ENCODE measurements at regions not wholly inside any gene's neighbourhood (a gene's known extent, or its start where the extent isn't known, plus 50 kb on each side); places are given as distances from the start of the nearest gene placed in this dataset.
"Not testable (repeated sequence)": the region's sequence is repeated elsewhere in the genome, so short reads cannot be mapped to it uniquely, and the experiment has no call there.

DNA sequence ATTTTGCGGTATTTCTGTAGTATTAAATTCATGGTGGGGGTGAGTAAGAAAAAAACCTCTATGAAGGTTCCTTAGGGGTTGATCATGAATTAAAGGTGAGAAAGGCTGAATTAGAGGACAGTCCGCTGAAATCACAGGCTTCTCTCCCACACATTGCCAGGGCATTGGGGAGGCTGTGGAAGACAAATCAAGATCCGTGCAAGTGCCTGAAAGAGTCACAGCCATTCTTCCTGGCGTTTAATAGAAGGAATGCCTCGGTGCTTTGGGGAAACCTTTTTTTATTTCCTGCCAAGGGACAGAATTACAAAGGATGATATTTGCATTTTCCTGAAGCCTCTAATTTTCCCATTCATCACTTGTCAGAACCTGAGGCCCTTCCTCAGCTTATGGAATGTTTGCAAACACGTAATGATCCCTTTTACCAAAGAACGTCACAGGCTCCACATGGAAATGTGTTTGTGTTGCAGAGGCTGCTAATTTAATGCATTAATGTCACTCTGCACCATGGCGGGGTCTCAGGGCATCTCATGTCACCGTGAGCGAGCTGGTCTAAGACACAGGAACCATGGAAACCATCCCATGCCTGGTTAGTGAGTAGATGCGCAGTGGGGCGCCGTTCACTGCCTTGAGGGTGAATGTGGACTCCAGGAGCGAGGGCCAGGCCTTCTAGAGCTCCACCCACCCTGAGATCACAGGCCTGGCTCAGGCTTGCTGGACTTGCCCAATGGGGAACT is 185.9 kb upstream of the SULF2 start:
- no peak for DNase-seq

DNA sequence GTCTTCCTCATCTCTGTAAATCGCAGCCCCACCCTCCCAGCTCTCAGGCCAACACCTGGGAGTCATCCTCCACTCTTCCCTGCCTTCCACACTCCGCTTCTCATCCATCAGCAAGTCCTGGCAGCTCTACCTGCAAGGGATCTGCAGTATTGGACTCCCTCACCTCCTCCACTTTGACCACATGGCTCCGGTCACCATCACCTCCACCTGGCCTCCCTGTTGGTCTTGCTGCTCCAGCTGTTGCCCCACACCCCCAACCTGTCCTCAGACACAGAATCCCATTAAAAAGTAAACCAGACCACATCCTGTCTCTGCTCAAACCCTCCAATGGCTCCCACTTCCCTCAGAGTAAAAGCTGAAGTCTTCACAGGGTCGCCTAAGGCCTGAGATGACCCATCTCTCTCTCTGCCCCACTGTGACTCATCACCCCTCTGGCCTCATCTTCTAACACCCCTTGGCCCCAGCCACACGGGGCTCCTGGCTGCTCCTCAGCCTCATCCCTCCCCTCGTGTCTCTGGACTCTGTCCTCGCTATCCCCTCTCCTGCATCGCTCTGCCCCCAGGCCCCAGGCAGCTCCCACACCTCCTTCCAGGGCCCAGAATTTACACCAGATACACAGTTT is 185.1 kb upstream of the SULF2 start:
- no peak for DNase-seq

DNA sequence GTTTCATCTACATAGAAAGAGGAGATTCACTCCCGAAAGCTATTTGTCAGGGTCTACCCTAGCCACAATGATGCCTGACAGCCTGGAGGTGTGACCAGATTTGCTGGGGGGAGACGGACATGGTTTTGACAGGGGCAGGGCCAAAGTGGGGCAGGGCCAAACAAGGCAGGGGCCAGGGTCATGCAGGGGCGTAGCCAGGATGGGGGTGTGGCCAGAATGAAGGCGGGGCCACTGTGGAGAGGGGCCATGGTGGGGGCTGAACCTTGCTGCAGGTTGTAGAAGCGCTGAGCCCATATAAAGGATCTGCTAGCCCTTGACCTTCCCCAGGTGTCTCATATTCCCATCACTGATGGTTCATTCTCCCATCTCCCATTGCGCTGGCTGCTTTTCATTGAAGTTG is 184.1 kb upstream of the SULF2 start:
- DNase-seq, result no peak

DNA sequence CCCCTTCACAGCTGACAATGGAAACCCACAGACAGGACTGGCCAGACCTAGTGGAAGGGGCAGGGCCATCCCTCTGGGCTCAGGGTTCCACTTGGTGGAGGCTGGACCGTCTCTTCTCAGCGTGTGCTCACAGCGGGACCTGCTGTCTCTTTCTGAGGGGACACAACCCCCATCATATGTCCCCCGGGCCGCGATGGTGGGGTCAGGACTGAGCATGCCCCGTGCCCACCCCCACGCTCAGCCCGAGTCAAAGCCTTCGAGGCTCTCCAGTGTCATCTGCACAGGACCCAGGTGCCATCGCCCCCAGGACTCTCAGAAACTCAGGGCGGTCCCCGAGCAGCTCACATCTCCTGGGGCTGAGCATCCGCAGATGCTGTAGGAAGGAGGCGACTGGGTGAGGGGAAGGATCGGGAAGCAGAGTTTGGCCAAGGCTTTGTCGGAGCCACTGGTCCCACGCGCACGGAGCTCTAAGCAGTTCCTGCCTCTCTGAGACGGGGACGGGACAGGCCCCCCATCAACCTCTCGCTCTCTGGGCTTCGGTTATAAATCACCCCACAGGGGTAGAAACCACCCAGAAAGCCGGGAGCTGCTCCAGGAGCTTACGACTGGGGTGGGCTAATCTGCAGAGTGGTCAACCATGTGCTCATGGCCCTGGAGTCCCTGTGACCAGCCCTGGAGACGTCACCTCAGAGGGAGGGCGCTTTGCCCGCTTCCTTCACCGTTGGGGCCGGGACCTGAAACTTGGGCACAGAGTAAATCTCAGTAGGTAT is 183.4 kb upstream of the SULF2 start:
- DNase-seq, result no peak

DNA sequence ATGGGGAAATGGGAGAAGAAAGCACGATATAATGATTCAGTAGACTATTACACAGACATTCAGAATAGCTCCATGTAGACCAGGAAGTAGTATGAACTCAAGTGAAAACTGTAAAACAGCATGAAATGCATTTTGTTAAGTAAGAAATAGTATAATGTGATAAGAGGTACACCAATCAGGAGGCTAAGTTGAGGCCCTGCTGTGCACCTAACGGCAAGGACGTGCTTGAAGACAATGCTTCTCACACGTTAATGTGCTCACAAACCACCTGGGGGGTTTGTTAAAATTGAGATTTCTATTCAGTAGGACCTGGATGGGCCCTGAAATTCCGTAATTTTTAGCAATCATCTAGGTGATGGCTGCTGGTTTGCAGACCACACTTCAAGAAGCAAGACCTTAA is 178.9 kb upstream of the SULF2 start:
- no peak for DNase-seq

DNA sequence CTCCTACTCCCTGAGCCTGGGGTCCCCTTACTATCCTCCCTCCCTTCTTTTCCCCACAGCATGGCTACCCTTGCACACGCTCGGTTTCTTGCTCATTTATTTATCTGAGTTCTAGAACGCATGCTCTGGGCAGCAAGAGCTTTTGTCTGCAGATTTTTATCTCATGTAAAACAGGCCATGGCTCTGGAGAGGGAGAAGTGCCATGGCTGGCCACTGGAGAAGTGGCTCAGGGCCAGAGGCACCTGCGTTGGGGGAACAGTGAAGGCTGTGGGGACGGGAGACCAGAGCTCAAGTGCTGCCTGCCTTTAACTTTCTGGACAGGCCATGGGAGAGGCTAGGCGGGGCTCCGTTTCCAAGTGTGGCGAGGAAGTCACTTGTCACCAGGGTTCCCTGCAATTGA is 177.7 kb upstream of the SULF2 start:
- DNase-seq, result no peak

DNA sequence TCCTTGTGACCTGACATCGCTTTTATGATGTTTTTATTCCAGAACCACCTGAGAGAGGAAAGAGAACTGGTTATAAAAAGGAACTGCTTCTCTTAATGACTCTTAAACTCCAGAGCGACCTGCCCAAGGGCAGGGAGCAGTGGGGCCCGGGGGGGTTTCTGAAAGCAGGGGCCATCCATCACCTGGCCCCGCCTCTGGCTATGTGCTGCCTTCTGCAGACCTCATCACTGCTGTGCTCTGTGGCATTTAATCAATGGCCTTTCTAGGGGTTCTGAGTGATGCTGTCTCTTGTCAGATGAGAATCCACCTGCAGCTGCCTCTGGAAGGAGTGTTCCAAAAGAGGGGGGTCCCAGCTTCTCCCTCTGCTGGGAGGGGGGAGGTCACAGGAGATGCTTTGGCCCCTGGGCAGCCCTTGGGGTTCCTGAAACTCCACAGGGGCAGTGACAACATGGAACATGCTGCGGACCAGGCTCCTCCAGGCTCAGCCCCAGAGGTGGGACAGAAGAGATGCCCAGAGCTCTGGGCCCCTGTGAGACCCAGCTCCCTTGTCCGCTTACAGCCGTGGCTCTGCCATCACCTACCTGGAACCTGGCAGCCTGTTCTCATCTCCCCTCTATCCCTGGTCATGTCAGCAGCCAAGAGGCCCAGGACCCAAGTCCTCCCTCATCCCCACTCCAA is 177.1 kb upstream of the SULF2 start:
- DNase-seq, result no peak

DNA sequence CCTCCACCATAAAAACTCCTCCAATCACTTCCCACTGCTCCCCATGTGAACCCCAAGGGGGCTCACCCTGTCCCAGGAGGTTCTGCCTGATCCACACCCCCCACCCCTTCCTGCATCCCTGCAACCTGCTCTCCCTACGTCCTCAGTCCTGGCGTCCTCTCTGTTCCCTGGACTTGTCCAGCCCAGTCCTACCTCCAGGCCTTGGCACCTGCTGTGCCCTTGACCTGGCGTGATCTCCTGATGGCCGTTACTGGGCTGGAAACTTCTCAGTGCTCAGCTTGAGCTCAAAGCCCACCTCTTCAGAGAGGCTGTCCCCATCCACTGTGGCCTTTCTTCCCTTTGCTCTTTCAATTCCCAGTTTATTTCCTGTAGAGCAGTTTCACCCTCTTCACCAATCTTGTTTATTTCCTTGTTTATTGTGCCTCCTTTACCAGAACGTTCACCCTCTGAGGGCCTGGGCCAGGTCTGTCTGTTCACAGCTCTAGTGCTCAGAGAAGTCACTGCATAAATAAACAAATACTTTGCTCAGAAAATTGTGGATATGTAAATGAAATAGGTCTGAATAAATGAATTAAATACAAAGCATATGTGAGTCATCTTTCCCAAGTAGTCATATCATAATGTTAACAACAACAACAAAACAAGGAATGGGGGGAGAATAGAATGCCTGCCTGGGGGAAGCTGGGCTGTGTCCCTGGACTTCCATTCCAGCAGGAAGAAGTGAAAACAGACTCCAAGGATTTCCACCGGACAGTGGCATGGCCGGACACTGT is 175.7 kb upstream of the SULF2 start:
- DNase-seq, result no peak

DNA sequence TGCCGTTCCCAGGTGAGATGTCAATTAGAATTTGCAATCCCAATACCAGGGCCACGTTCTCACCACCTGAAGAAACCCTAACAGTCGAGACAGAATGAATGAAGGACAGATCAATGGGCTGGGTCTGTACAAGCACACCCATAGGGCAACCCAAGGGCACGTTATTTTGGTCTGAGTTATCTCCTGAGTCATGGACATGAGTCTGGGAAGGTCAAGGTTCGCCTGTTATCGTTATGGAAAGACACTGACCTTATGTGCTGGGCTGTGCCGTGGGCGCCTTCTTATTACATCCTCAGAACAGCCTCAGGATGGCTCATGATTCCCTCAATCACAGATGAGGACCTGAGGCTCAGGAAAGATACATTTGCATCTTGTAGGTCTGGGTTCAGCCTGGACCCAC is 175.0 kb upstream of the SULF2 start:
- DNase-seq, result no peak

DNA sequence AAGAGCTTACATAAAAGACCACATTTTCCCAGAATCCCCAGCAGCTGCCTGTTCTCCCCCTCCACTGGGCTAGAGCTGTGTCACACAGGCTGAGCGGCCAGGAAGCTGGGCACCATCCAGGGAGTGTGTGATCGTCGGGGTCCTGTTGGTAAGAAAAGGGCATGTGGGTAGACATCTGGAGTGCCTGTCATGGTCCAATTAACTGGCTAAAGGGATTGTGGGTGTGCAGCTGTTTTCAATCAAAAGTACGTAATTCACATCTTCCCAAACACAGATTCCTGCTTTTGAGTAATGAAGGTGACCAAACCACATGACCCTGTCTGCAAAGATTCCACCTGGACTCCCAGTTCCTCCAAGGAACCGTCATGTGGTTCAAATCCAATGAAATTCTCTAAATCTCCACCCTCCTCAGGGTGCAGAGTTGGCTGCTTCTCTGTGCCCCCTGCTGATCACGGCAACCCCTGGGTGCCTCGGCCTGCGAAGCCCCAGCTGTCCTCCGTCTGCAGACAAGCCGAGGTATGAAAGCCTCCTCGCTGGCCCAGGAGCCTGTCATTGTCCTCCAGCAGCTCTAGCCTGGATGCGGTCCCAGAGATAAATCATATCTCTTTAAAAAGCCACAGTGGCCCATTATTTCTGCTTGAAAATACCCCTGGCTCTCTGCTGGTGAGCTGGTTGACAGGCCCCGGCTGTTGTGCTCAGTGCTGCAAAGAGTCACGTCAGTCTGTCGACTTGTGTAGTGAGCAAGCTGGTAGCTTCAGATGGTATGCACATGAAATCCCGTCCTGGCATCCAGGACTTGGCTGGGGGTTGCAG is 172.9 kb upstream of the SULF2 start:
- not testable (repeated sequence) for DNase-seq

DNA sequence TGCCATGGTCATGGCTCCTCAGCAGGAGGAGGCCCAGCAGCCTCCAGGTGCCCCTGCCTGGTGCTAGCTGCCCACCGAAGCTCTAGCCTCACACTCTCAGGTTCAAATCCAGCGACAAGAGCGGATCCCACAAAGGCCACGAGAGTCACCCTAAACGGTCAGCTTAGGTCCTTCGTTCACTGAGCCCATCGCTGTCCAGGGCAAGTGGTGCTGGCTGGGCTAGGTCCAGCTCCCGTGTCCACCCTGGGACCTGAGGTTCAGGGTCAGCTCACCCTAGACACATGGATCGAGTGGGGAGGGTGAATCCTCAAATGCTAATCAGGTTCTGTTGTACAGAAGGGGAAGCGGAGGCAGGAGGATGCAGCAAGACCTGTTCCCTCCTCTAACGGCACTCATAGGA is 171.9 kb upstream of the SULF2 start:
- DNase-seq, result no peak

DNA sequence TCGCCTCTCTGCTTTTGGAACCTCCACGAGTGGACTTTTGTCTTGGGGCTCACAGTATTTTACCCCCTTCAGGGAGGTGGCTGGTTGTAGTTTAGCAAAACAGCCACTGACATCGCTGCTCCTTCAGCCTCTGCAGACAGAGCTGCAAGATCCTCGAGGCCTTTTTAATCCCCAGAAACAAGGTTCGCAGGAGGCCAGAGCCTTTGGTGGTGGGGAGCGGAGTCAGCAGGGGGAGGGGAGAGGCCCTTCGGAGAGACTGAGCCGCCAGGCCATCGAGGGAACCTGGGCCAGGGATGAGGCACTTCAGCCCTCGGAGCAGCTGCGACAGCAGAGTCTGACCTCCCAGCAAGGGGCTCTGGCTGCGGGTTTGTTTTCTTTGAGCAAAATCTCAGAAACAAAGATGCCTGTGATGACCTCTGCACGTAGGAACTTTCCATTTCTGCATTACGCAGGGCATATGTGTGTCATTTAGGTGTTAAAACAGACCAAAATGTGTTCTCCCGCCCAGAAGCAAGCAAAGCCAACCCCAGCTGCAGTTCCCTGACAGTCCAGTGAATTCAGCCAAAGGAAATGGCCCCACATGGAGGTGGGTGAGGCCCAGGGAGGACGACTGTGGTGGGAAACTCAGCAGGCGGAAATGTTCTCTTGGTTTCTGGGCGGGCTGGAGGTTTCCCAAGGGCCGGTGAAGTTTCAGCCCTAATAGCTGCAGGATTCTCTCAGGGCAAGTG is 171.2 kb upstream of the SULF2 start:
- DNase-seq, result no peak

DNA sequence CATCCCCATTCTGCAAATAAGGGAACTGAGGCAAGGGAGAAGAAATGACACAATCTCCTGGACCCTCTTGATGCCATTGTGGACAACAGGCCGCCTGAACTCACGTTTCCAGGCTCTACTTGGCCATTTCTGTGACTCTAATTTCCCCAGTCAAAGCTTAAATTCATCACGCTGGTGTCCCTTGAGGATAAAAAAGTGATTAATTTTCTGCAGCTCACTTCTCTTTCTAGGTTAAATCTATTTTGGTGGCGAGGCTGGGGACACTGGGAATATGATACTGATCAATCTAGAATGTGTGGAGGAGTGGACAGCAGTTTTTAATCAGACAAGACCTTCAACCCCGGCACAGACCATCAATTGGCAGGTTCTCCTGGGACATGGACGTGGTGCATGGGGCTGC is 168.2 kb upstream of the SULF2 start:
- DNase-seq, result no peak

DNA sequence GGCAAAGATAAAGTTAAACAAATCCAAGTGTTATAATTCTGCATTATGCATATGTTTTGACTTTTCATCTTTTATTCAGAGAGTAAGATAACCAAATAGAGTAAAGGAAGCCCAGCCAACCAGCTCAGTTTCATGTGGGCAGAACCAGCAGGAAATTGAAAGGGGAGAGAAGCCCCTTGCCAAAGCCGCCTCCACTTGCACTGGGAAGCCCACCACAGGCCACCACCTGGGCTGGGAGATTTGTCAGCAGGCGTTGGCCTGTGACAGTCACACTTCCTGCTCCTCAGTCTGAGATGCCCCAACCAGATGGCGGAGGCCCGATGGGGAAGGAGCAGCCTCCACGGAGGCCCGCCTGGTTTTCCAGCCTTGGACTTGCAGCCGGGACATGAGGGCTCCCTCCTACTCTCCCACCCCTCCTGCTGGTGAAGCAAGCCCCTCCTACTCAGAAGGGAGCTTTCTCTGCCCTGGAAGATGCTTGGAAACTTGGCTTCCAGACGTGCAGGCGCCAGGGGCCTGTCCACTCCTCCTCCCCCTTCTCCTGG is 166.8 kb upstream of the SULF2 start:
- no peak for DNase-seq

DNA sequence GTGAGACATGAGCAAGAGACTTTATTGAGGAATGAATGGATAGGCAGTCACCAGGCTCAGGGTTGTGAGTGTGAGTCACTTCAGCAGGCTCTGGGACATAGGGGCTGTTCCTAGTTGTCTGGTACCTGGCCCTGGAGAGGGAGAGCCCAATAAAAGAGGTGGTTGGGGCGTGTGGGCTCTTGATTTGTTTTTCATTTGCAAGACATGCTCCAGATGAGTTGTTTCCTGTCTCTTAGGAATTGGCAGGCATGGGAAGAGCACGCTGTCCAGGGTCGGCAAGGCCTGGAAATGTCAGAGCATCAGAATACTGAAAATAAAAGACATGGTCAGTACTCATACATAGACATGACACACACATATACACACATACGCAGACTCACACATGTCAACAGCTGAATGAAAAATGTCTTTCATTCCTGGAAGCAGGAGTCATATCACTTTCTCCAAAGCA is 166.3 kb upstream of the SULF2 start:
- DNase-seq, result no peak

DNA sequence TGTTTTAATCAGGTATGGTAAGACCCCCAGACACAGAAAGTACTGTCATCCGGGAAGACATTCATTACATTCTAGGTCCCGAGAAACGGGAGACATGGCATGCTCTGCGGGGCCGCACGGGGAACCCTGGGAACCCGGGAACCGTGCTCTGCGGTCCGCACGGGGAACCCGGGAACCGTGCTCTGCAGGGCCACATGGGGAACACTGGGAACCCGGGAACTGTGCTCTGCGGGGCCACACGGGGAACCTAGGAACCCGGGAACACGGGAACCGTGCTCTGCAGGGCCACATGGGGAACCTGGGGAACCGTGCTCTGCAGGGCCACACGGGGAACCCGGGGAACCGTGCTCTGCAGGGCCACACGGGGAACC is 165.6 kb upstream of the SULF2 start:
- no peak for DNase-seq

DNA sequence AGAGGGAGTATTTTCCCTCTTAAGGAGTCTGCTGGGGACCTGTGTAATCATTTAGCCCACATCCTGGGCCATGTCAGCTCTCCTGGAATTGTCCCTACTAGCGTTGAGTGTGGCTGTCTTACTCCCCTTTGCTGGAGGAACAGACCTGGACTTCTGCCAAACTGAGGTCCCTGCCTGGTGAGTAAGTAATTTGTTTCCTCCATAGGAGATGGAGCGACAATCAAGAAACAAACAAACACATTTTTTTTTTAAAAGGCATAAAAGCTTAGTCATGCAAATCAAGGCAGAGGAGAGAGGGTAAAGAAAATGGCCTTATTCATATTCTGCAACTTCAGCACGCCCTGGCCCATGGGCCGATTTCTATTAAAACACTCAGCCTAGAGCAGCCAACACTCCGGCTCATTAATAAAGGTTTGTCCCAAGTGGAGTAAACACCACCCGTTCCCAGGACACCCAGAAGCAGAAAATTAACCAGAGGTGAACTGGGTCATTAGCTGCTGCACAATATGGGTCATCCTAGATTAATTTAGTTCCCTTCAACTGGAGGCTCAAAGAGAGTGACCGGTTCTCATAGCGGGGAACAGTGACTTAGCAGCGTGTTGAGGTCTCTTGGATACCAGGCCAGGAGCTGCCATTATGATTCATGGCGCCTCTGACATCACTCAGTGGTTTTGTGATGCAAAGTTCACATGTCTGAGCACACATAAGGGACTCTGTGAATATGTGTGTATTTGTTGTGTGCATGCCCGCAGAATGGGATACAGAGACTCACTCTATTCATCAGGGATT is 165.0 kb upstream of the SULF2 start:
- no peak for DNase-seq

DNA sequence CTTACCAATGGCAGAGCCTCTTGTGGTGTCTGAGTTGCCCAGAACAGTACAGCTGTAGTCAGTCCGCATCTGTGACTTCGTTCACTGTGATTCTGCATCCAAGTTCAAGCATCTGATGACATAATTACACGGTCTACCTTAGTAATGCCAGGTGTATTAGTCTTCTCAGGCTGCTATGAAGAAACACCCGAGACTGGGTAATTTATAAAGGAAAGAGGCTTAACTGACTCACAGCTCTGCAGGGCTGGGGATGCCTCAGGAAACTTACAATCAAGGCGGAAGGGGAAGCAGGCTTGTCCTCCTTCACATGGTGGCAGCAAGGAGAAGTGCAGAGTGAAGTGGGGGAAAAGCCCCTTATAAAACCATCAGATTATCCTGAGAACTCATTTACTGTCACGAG is 163.9 kb upstream of the SULF2 start:
- DNase-seq, result no peak

DNA sequence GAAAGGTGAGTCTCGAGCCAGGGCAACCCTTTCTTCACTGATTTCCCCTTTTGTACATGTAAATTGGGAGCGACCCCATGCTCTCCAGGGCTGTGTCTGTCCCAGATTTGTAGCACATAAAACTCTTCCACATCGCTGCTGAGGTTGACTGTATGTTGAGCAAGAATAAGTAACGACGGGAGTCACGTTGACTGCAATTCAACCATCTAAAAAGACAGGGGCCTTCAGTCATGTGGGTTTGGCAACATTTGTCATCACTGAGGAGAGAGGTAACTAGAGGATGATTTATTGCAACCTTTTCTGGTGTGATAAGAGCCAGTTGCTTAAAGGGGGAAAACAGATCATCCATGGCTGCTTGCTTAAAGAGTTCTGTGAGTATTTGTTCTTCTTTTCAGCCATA is 159.4 kb upstream of the SULF2 start:
- no peak for DNase-seq

DNA sequence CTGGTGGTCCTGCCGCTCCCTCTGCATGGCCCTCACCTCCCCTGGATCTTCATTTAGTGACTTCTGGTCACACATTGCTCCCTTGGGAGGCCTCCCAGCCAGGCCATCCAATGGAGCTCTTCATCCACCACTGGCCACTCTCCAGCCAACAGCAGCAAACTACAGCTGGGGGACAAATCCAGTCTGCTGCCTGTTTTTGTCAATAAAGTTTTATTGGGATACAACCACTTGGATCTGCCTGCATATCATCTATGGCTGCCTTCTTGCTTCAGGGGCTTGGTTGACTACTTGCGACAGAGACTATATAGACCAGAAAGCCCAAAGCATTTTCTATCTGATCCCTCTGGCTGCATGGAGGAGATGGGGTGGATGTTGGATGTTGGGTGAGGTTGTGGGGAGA is 156.6 kb upstream of the SULF2 start:
- no peak for DNase-seq
